Naive thymus-derived CD4-positive, alpha-beta T cell (primary cell): ENCODE measurements at regions not wholly inside any gene's neighbourhood (a gene's known extent, or its start where the extent isn't known, plus 50 kb on each side); places are given as distances from the start of the nearest gene placed in this dataset.

Experiments
- ATAC-seq: fragments of 150-1000 bp; cut with Tn5 transposase; 2 replicates; pipeline ENCODE4 v1.10.0; 2021; ENCODE audit warnings: mild to moderate bottlenecking, moderate library complexity
- CTCF ChIA-PET: fragments of 350-600 bp; sonication (Branson Sonifier 250); formaldehyde crosslinking; loops from one replicate; lab custom pipeline; 2021; ENCODE audit warnings: antibody characterized with exemption; lab: Charles Lee
- POLR2A ChIA-PET: fragments of 350-600 bp; sonication (Branson Sonifier 250); formaldehyde crosslinking; loops from one replicate; lab custom pipeline; 2021; ENCODE audit warnings: antibody characterized with exemption, inconsistent platforms; lab: Charles Lee
- DNase-seq, 9 donors: peaks; one replicate each; pipeline versions ENCODE4 v3.0.0 to v3.0.0-alpha.2; 2020 to 2022; ENCODE audit warnings: mixed read lengths in 1 of 9
- H3K27ac ChIP-seq: one replicate; pipeline ENCODE4 v1.7.0; 2013; ENCODE audit warnings: mild to moderate bottlenecking, low read depth, low read length, moderate library complexity
- H3K27me3 ChIP-seq, 2 donors: one replicate each; pipeline ENCODE4 v1.7.0; 2013; ENCODE audit warnings: low read length in 2 of 2, mild to moderate bottlenecking in 2 of 2, moderate library complexity in 2 of 2; ENCODE audit not compliant: control insufficient read depth in 2 of 2, insufficient read depth in 2 of 2
- H3K36me3 ChIP-seq, 3 experiments: 1 replicate in 2 of 3; 2 replicates in 1 of 3; pipeline ENCODE4 v1.7.0; 2013; ENCODE audit warnings: low read length in 3 of 3, mild to moderate bottlenecking in 3 of 3, moderate library complexity in 1 of 3; ENCODE audit not compliant: insufficient read depth in 3 of 3, control insufficient read depth in 2 of 3
- H3K4me1 ChIP-seq, 2 donors: one replicate each; pipeline ENCODE4 v1.7.0; 2013; ENCODE audit warnings: low read length in 2 of 2, mild to moderate bottlenecking in 2 of 2, moderate library complexity in 1 of 2; ENCODE audit not compliant: control insufficient read depth in 2 of 2, insufficient read depth in 2 of 2
- H3K4me3 ChIP-seq: 2 replicates; pipeline ENCODE4 v1.7.0; 2013; ENCODE audit warnings: mild to moderate bottlenecking, low read length
- H3K9me3 ChIP-seq, 3 experiments: 1 replicate in 2 of 3; 2 replicates in 1 of 3; pipeline ENCODE4 v1.7.0; 2013; ENCODE audit warnings: low read length in 3 of 3; ENCODE audit not compliant: control insufficient read depth in 2 of 3
- H3K27ac Mint-ChIP-seq, 9 donors: one replicate each; pipeline ENCODE4 v1.8.0; 2020 to 2022; ENCODE audit warnings: mixed read lengths in 9 of 9, mild to moderate bottlenecking in 8 of 9, moderate library complexity in 5 of 9, inconsistent platforms in 2 of 9
- H3K27me3 Mint-ChIP-seq, 5 donors: one replicate each; pipeline ENCODE4 v1.8.0; 2021 to 2022; ENCODE audit warnings: mixed read lengths in 5 of 5, mild to moderate bottlenecking in 1 of 5
- H3K36me3 Mint-ChIP-seq, 5 donors: one replicate each; pipeline ENCODE4 v1.8.0; 2020 to 2022; ENCODE audit warnings: mixed read lengths in 5 of 5, mild to moderate bottlenecking in 3 of 5, inconsistent platforms in 1 of 5
- H3K4me1 Mint-ChIP-seq, 7 donors: one replicate each; pipeline ENCODE4 v1.8.0; 2020 to 2022; ENCODE audit warnings: mixed read lengths in 7 of 7, mild to moderate bottlenecking in 3 of 7, inconsistent platforms in 1 of 7
- H3K4me3 Mint-ChIP-seq, 10 donors: one replicate each; pipeline ENCODE4 v1.8.0; 2020 to 2022; ENCODE audit warnings: mild to moderate bottlenecking in 10 of 10, mixed read lengths in 10 of 10, moderate library complexity in 6 of 10, inconsistent platforms in 2 of 10
- H3K9me3 Mint-ChIP-seq, 11 donors: one replicate each; pipeline ENCODE4 v1.8.0; 2020 to 2022; ENCODE audit warnings: mixed read lengths in 11 of 11, mild to moderate bottlenecking in 4 of 11, inconsistent platforms in 1 of 11, moderate library complexity in 1 of 11
- intact Hi-C, 2 donors: fragments of 100-400 bp; cut with micrococcal nuclease; formaldehyde crosslinking; loops; one replicate each; pipeline ENCODE4 v1.15.1; 2023

GRCh38 chr4:154107337-154107736 is 318.5 kb upstream of the SFRP2 start:
- no peak overlapping the region for H3K27ac ChIP-seq
- H3K9me3 ChIP-seq, result no peaks in the 10 kb centered on the region
- peaks cover 0 to 36% (median 26%) of the 10 kb centered on the region in 5 donors for H3K27me3 Mint-ChIP-seq
- DNase-seq, result no peak
- no peaks in the 10 kb centered on the region for H3K36me3 ChIP-seq
- H3K36me3 Mint-ChIP-seq, result peaks cover 0 to 11% (median 0%) of the 10 kb centered on the region in 5 donors
- ATAC-seq, result no peak
- no peaks in the 10 kb centered on the region for H3K4me1 ChIP-seq
- H3K27ac Mint-ChIP-seq, result no peak overlapping the region
- intact Hi-C loops, result no loop called here
- peaks cover 2 to 29% (median 8%) of the 10 kb centered on the region in 11 donors for H3K9me3 Mint-ChIP-seq
- ChIA-PET CTCF (no interaction called here), POLR2A (no interaction called here)
- no peak overlapping the region for H3K4me3 Mint-ChIP-seq
- H3K27me3 ChIP-seq, result no peaks in the 10 kb centered on the region
- no peak overlapping the region for H3K4me3 ChIP-seq
- no peaks in the 10 kb centered on the region for H3K4me1 Mint-ChIP-seq

GRCh38 chr4:154088741-154089140 is 299.9 kb upstream of the SFRP2 start:
- POLR2A ChIA-PET, result no interaction called here
- H3K36me3 Mint-ChIP-seq, result no peaks in the 10 kb centered on the region
- ATAC-seq, result no peak
- H3K27me3 ChIP-seq, result no peaks in the 10 kb centered on the region
- H3K27ac ChIP-seq, result no peak overlapping the region
- no peaks in the 10 kb centered on the region for H3K4me1 Mint-ChIP-seq
- H3K36me3 ChIP-seq, result no peaks in the 10 kb centered on the region
- H3K4me3 ChIP-seq, result no peak overlapping the region
- no peaks in the 10 kb centered on the region for H3K9me3 Mint-ChIP-seq
- no peaks in the 10 kb centered on the region for H3K4me1 ChIP-seq
- H3K27ac Mint-ChIP-seq, result no peak overlapping the region
- H3K4me3 Mint-ChIP-seq, result no peak overlapping the region
- no peak for DNase-seq
- no peaks in the 10 kb centered on the region for H3K9me3 ChIP-seq
- intact Hi-C loops, result no loop called here
- CTCF ChIA-PET, result no interaction called here
- peaks cover 2 to 19% (median 11%) of the 10 kb centered on the region in 5 donors for H3K27me3 Mint-ChIP-seq

DNA sequence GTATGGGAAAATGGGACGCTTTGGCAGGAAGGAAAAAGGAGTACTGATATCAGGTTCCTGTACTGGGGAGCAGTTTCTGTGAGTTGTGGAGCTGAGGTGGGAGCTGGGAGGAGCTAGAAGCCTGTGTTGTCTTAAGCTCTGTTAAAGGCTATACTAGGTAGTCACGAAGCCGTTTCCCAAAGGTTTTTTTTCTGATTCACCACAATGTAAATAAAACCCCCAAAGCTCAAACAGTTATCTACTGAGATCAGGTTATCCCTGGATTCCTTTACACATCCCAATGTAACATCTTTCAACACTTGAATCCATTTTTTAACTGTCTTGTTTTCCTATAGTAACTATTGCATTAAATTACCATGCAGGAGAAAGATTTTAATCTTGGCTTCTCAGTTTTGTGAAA is 297.4 kb upstream of the SFRP2 start:
- Mint-ChIP-seq H3K4me1 (no peaks in the 10 kb centered on the region), H3K27ac (no peak overlapping the region), H3K36me3 (no peaks in the 10 kb centered on the region), H3K27me3 (peaks cover 0 to 18% (median 6%) of the 10 kb centered on the region in 5 donors), H3K4me3 (no peak overlapping the region), H3K9me3 (no peaks in the 10 kb centered on the region)
- DNase-seq (no peak), ATAC-seq (no peak)
- H3K27ac ChIP-seq, result no peak overlapping the region
- ChIA-PET CTCF (no interaction called here), POLR2A (no interaction called here)
- H3K36me3 ChIP-seq, result no peaks in the 10 kb centered on the region
- intact Hi-C loops, result no loop called here
- no peaks in the 10 kb centered on the region for H3K9me3 ChIP-seq
- H3K27me3 ChIP-seq, result no peaks in the 10 kb centered on the region
- H3K4me3 ChIP-seq, result no peak overlapping the region
- no peaks in the 10 kb centered on the region for H3K4me1 ChIP-seq

GRCh38 chr4:154084864-154085263 is 296.0 kb upstream of the SFRP2 start:
- intact Hi-C loops, result no loop called here
- no peak overlapping the region for H3K4me3 ChIP-seq
- Mint-ChIP-seq H3K36me3 (no peaks in the 10 kb centered on the region), H3K4me3 (no peak overlapping the region), H3K4me1 (no peaks in the 10 kb centered on the region), H3K27me3 (peaks cover 0 to 18% (median 6%) of the 10 kb centered on the region in 5 donors), H3K27ac (no peak overlapping the region), H3K9me3 (no peaks in the 10 kb centered on the region)
- POLR2A ChIA-PET, result no interaction called here
- CTCF ChIA-PET, result no interaction called here
- no peaks in the 10 kb centered on the region for H3K27me3 ChIP-seq
- no peaks in the 10 kb centered on the region for H3K9me3 ChIP-seq
- H3K27ac ChIP-seq, result no peak overlapping the region
- no peaks in the 10 kb centered on the region for H3K4me1 ChIP-seq
- H3K36me3 ChIP-seq, result no peaks in the 10 kb centered on the region
- no peak for DNase-seq
- ATAC-seq, result no peak

GRCh38 chr4:154082760-154083535 is 294.1 kb upstream of the SFRP2 start:
- H3K27me3 Mint-ChIP-seq, result peaks cover 0 to 16% (median 2%) of the 10 kb centered on the region in 5 donors
- Histone ChIP-seq H3K27me3 (no peaks in the 10 kb centered on the region), H3K27ac (no peak overlapping the region), H3K9me3 (no peaks in the 10 kb centered on the region), H3K4me1 (no peaks in the 10 kb centered on the region), H3K4me3 (no peak overlapping the region), H3K36me3 (no peaks in the 10 kb centered on the region)
- ChIA-PET CTCF (no interaction called here), POLR2A (no interaction called here)
- H3K27ac Mint-ChIP-seq, result no peak overlapping the region
- ATAC-seq (no peak), DNase-seq (no peak)
- H3K9me3 Mint-ChIP-seq, result no peaks in the 10 kb centered on the region
- no peak overlapping the region for H3K4me3 Mint-ChIP-seq
- intact Hi-C loops, result no loop called here
- H3K36me3 Mint-ChIP-seq, result no peaks in the 10 kb centered on the region
- no peaks in the 10 kb centered on the region for H3K4me1 Mint-ChIP-seq

- H3K9me3 ChIP-seq, result no peaks in the 10 kb centered on the region
- Mint-ChIP-seq H3K27me3 (peaks cover 0 to 11% (median 2%) of the 10 kb centered on the region in 5 donors), H3K9me3 (no peaks in the 10 kb centered on the region), H3K36me3 (no peaks in the 10 kb centered on the region), H3K27ac (no peak overlapping the region), H3K4me3 (no peak overlapping the region), H3K4me1 (no peaks in the 10 kb centered on the region)
- no peaks in the 10 kb centered on the region for H3K36me3 ChIP-seq
- H3K4me1 ChIP-seq, result no peaks in the 10 kb centered on the region
- ChIA-PET POLR2A (no interaction called here), CTCF (no interaction called here)
- intact Hi-C loops, result no loop called here
- H3K27me3 ChIP-seq, result no peaks in the 10 kb centered on the region
- H3K4me3 ChIP-seq, result no peak overlapping the region
- DNase-seq (no peak), ATAC-seq (no peak)
- H3K27ac ChIP-seq, result no peak overlapping the region
These were observed 292.5 kb upstream of the SFRP2 start for GRCh38 chr4:154081391-154081790.
